A549 (cell line): ENCODE measurements at regions not wholly inside any gene's neighbourhood (a gene's known extent, or its start where the extent isn't known, plus 50 kb on each side); places are given as distances from the start of the nearest gene placed in this dataset.

Experiments used
- BHLHE40 ChIP-seq: IDR thresholded peaks from 2 replicates; pipeline ENCODE4 v1.6.1; 2012; ENCODE audit warnings: low read depth, low read length, inconsistent platforms
- CEBPB ChIP-seq, 2 experiments: fragments of >200 bp in 1 of 2; sonication (Bioruptor Twin) in 1 of 2; formaldehyde crosslinking in 1 of 2; IDR thresholded peaks; 2 replicates each; pipeline ENCODE4 v1.6.1; 2012 to 2016
- EP300 ChIP-seq, 2 experiments: fragments of >200 bp; sonication (Bioruptor Twin); formaldehyde crosslinking; IDR thresholded peaks; 2 replicates in 1 of 2; 3 replicates in 1 of 2; pipeline ENCODE4 v1.6.1; 2016 to 2017
- JUNB ChIP-seq: fragments of >200 bp; sonication (Bioruptor Twin); formaldehyde crosslinking; IDR thresholded peaks from 2 replicates; pipeline ENCODE4 v1.6.1; 2016
- NFE2L2 ChIP-seq: fragments of 150-350 bp; conservative IDR thresholded peaks from 2 replicates; pipeline ENCODE4 v1.6.1; 2014; ENCODE audit warnings: low read length
- POLR2A ChIP-seq: IDR thresholded peaks from 2 replicates; pipeline ENCODE4 v1.6.1; 2012; ENCODE audit warnings: mild to moderate bottlenecking, low read length
- RAD21 ChIP-seq, 2 experiments: fragments of >200 bp in 1 of 2; sonication (Bioruptor Twin) in 1 of 2; formaldehyde crosslinking in 1 of 2; IDR thresholded peaks in 1 of 2; conservative IDR thresholded peaks in 1 of 2; 2 replicates in 1 of 2; 3 replicates in 1 of 2; pipeline ENCODE4 v1.6.1; 2012 to 2018; ENCODE audit warnings: inconsistent platforms in 1 of 2
- TF ChIP-seq, protein P1 (sequence below): fragments of >200 bp; sonication (Bioruptor Twin); formaldehyde crosslinking; IDR thresholded peaks from 3 replicates; pipeline ENCODE4 v1.5.1; 2016

DNA sequence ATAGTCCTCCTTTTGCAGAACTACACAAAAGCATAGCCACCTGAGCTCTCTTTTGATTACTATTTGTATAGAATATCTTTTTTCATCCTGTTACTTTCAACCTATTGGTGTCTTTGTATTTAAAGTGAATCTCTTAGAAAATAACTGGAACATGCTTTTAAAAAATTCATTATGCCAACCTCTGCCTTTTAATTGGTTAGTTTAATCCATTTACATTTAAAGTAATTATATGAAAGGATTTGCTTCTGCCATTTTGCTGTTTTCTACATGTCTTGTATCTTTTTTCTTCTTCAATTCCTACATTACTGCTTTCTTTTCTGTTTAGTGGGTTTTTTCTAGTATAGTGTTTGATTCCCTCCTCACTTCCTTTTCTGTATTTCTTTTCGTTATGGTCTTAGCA, 407.5 kb upstream of the ZEB2 start:
- TF ChIP-seq, protein P1, sequence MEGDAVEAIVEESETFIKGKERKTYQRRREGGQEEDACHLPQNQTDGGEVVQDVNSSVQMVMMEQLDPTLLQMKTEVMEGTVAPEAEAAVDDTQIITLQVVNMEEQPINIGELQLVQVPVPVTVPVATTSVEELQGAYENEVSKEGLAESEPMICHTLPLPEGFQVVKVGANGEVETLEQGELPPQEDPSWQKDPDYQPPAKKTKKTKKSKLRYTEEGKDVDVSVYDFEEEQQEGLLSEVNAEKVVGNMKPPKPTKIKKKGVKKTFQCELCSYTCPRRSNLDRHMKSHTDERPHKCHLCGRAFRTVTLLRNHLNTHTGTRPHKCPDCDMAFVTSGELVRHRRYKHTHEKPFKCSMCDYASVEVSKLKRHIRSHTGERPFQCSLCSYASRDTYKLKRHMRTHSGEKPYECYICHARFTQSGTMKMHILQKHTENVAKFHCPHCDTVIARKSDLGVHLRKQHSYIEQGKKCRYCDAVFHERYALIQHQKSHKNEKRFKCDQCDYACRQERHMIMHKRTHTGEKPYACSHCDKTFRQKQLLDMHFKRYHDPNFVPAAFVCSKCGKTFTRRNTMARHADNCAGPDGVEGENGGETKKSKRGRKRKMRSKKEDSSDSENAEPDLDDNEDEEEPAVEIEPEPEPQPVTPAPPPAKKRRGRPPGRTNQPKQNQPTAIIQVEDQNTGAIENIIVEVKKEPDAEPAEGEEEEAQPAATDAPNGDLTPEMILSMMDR: no peak
- TF ChIP-seq EP300 (IDR thresholded peaks at IDR 0.05): no peak
- no peak for TF ChIP-seq RAD21 (conservative IDR thresholded peaks at IDR 0.05 in 1 of 2, IDR thresholded peaks at IDR 0.05 in 1 of 2)
- no peak for TF ChIP-seq CEBPB (IDR thresholded peaks at IDR 0.05)
- no peak for TF ChIP-seq POLR2A
- no peak for TF ChIP-seq BHLHE40
- no peak for TF ChIP-seq NFE2L2
- no peak for TF ChIP-seq JUNB
